H9 (cell line): ENCODE measurements at regions not wholly inside any gene's neighbourhood (a gene's known extent, or its start where the extent isn't known, plus 50 kb on each side); places are given as distances from the start of the nearest gene placed in this dataset.

Source experiments
- DNase-seq: peaks from one replicate; pipeline ENCODE4 v3.0.0-alpha.2; 2017
- H2AFZ ChIP-seq: one replicate; pipeline ENCODE4 v1.6.1; 2013; ENCODE audit warnings: mild to moderate bottlenecking, low read length, control low read depth, moderate library complexity
- H2AK5ac ChIP-seq: 2 replicates; pipeline ENCODE4 v1.6.1; 2013; ENCODE audit warnings: low read length, control low read depth, mixed read lengths; ENCODE audit not compliant: insufficient read length
- H2BK120ac ChIP-seq: one replicate; pipeline ENCODE4 v1.6.1; 2013; ENCODE audit warnings: low read depth, mild to moderate bottlenecking, low read length, control low read depth, inconsistent platforms; ENCODE audit not compliant: poor library complexity, severe bottlenecking
- H2BK12ac ChIP-seq: 2 replicates; pipeline ENCODE4 v1.6.1; 2013; ENCODE audit warnings: low read length, control low read depth, mixed read lengths, low read depth; ENCODE audit not compliant: insufficient read length
- H2BK15ac ChIP-seq: 2 replicates; pipeline ENCODE4 v1.6.1; 2013; ENCODE audit warnings: low read depth, low read length, control low read depth
- H2BK20ac ChIP-seq: one replicate; pipeline ENCODE4 v1.6.1; 2013; ENCODE audit warnings: low read depth, mild to moderate bottlenecking, low read length, control low read depth, inconsistent platforms; ENCODE audit not compliant: poor library complexity, severe bottlenecking
- H2BK5ac ChIP-seq: 2 replicates; pipeline ENCODE4 v1.6.1; 2013; ENCODE audit warnings: low read length, control low read depth, mixed read lengths; ENCODE audit not compliant: insufficient read length
- H3K14ac ChIP-seq: 2 replicates; pipeline ENCODE4 v1.6.1; 2013; ENCODE audit warnings: low read length, control low read depth; ENCODE audit not compliant: insufficient read depth
- H3K18ac ChIP-seq: 2 replicates; pipeline ENCODE4 v1.6.1; 2013; ENCODE audit warnings: low read depth, mild to moderate bottlenecking, mixed read lengths, low read length, control low read depth; ENCODE audit not compliant: insufficient read length
- H3K23ac ChIP-seq: 2 replicates; pipeline ENCODE4 v1.6.1; 2013; ENCODE audit warnings: low read length, control low read depth, mixed read lengths, low read depth; ENCODE audit not compliant: insufficient read length
- H3K23me2 ChIP-seq: 2 replicates; pipeline ENCODE4 v1.6.1; 2013; ENCODE audit warnings: low read depth, mild to moderate bottlenecking, mixed read lengths, low read length, control low read depth; ENCODE audit not compliant: insufficient read length, poor library complexity, severe bottlenecking
- H3K27ac ChIP-seq: 2 replicates; pipeline ENCODE4 v1.5.1; 2013; ENCODE audit warnings: low read length, control low read depth, mixed read lengths, low read depth; ENCODE audit not compliant: insufficient read length
- H3K27me3 ChIP-seq: 2 replicates; pipeline ENCODE4 v1.6.1; 2013; ENCODE audit warnings: low read length, control low read depth, inconsistent platforms; ENCODE audit not compliant: insufficient read depth
- H3K4ac ChIP-seq: 2 replicates; pipeline ENCODE4 v1.6.1; 2013; ENCODE audit warnings: low read depth, mild to moderate bottlenecking, control low read depth, inconsistent platforms, low read length, moderate library complexity
- H3K4me1 ChIP-seq: 2 replicates; pipeline ENCODE4 v1.6.1; 2013; ENCODE audit warnings: low read length, control low read depth, inconsistent platforms; ENCODE audit not compliant: insufficient read depth
- H3K4me2 ChIP-seq: 2 replicates; pipeline ENCODE4 v1.6.1; 2013; ENCODE audit warnings: low read length, control low read depth, mixed read lengths; ENCODE audit not compliant: insufficient read length, insufficient read depth
- H3K56ac ChIP-seq: 2 replicates; pipeline ENCODE4 v1.6.1; 2013; ENCODE audit warnings: low read depth, mild to moderate bottlenecking, mixed read lengths, low read length, control low read depth; ENCODE audit not compliant: insufficient read length
- H3K79me1 ChIP-seq: 2 replicates; pipeline ENCODE4 v1.6.1; 2013; ENCODE audit warnings: low read depth, mild to moderate bottlenecking, moderate library complexity, low read length, control low read depth, inconsistent platforms; ENCODE audit not compliant: insufficient read depth, poor library complexity, severe bottlenecking
- H3K79me2 ChIP-seq: 2 replicates; pipeline ENCODE4 v1.6.1; 2013; ENCODE audit warnings: low read length, control low read depth, inconsistent platforms; ENCODE audit not compliant: insufficient read depth
- H3K9ac ChIP-seq: 2 replicates; pipeline ENCODE4 v1.6.1; 2013; ENCODE audit warnings: low read length, control low read depth, mixed read lengths; ENCODE audit not compliant: insufficient read length; ENCODE audit errors: extremely low read depth
- H3K9me3 ChIP-seq: one replicate; pipeline ENCODE4 v1.6.1; 2013; ENCODE audit warnings: low read depth, low read length, inconsistent platforms; ENCODE audit not compliant: control insufficient read depth
- H3T11ph ChIP-seq: one replicate; pipeline ENCODE4 v1.6.1; 2013; ENCODE audit warnings: mild to moderate bottlenecking, low read length, control low read depth, inconsistent platforms
- H4K20me1 ChIP-seq: one replicate; pipeline ENCODE4 v1.6.1; 2013; ENCODE audit not compliant: control insufficient read depth, insufficient read length, insufficient read depth
- H4K5ac ChIP-seq: 2 replicates; pipeline ENCODE4 v1.6.1; 2013; ENCODE audit warnings: low read depth, mild to moderate bottlenecking, mixed read lengths, low read length, control low read depth; ENCODE audit not compliant: insufficient read length
- H4K8ac ChIP-seq: replicated peaks from 2 replicates; pipeline ENCODE4 v1.6.1; 2013; ENCODE audit warnings: low read length, control low read depth, mixed read lengths, low read depth; ENCODE audit not compliant: insufficient read length
- H4K91ac ChIP-seq: 2 replicates; pipeline ENCODE4 v1.6.1; 2013; ENCODE audit warnings: low read depth, mild to moderate bottlenecking, moderate library complexity, mixed read lengths, low read length, control low read depth; ENCODE audit not compliant: insufficient read length
- H3K27ac Mint-ChIP-seq, 3 experiments: 2 replicates in 2 of 3; 3 replicates in 1 of 3; pipeline ENCODE4 v1.8.0; 2020 to 2021; ENCODE audit warnings: mixed read lengths in 3 of 3, mild to moderate bottlenecking in 1 of 3, moderate library complexity in 1 of 3
- H3K27me3 Mint-ChIP-seq: 2 replicates; pipeline ENCODE4 v1.8.0; 2021; ENCODE audit warnings: low read depth, mild to moderate bottlenecking, moderate library complexity, mixed read lengths
- H3K36me3 Mint-ChIP-seq, 3 experiments: 2 replicates in 2 of 3; 3 replicates in 1 of 3; pipeline ENCODE4 v1.8.0; 2020 to 2021; ENCODE audit warnings: low read depth in 3 of 3, mixed read lengths in 3 of 3; ENCODE audit not compliant: insufficient read depth in 1 of 3
- H3K4me1 Mint-ChIP-seq, 2 experiments: 2 replicates each; pipeline ENCODE4 v1.8.0; 2020; ENCODE audit warnings: mixed read lengths in 2 of 2
- H3K4me3 Mint-ChIP-seq, 2 experiments: 2 replicates in 1 of 2; 3 replicates in 1 of 2; pipeline ENCODE4 v1.8.0; 2020 to 2021; ENCODE audit warnings: mild to moderate bottlenecking in 2 of 2, mixed read lengths in 2 of 2, moderate library complexity in 1 of 2
- H3K9me3 Mint-ChIP-seq, 2 experiments: 2 replicates in 1 of 2; 3 replicates in 1 of 2; pipeline ENCODE4 v1.8.0; 2020; ENCODE audit warnings: mild to moderate bottlenecking in 2 of 2, mixed read lengths in 2 of 2, moderate library complexity in 1 of 2
- WGBS: extraction: QIAGEN DNeasy Blood & Tissue Kit; methylation state at CpG from one replicate; pipeline ENCODE4 v1.1.7; 2013; ENCODE audit warnings: missing lambda C conversion rate, low lambda C conversion rate, mixed read lengths; ENCODE audit not compliant: insufficient read length; ENCODE audit errors: extremely low coverage; 5-methylcytosine and 5-hydroxymethylcytosine counted together
- TF ChIP-seq, protein P1 (sequence below): fragments of 200-600 bp; sonication (generic); conservative IDR thresholded peaks from 3 replicates; pipeline ENCODE4 v1.8.0; 2021; ENCODE audit warnings: antibody characterized with exemption, mild to moderate bottlenecking

DNA sequence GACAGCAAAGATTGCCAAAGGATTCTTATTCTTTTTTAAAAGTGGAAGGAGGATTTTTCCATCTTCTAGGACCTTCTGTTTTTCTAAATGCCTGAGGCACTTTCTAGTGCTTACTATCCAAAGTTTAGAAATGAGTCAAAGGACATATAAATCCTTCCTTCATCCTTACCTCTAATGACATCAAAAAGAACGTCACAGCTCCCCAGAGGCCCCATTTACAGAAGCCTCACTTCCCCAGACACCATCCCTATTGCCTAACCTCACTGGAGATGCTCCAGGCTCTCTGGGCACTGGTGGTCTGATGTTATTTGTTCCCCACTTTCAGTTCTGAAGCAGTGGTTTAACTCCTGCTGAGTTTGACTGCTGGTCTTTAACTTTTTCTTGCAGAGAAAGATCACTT, 504.3 kb downstream of the AGTPBP1 start:
- Histone ChIP-seq H3K27ac (no peak overlapping the region), H4K5ac (no peak overlapping the region), H3K4ac (no peak overlapping the region), H2BK12ac (no peak overlapping the region), H3K79me1 (no peaks in the 10 kb centered on the region), H3K18ac (no peak overlapping the region), H3K23me2 (no peaks in the 10 kb centered on the region), H2BK120ac (no peak overlapping the region), H3K4me2 (no peak overlapping the region), H3K9me3 (no peaks in the 10 kb centered on the region), H4K8ac (no peak overlapping the region), H3K56ac (no peak overlapping the region), H3K79me2 (no peaks in the 10 kb centered on the region), H3K23ac (no peak overlapping the region), H4K91ac (no peak overlapping the region), H3K27me3 (no peaks in the 10 kb centered on the region), H2BK20ac (no peak overlapping the region), H2BK15ac (no peak overlapping the region), H3K9ac (no peak overlapping the region), H2BK5ac (no peak overlapping the region), H2AK5ac (no peak overlapping the region), H4K20me1 (no peaks in the 10 kb centered on the region), H3K14ac (no peak overlapping the region), H3T11ph (no peak overlapping the region), H2AFZ (no peak overlapping the region), H3K4me1 (no peaks in the 10 kb centered on the region)
- Mint-ChIP-seq H3K9me3 (peaks cover 3 to 4% of the 10 kb centered on the region in 2 experiments; a peak in 2 of 5 replicates), H3K4me3 (no peak overlapping the region), H3K27me3 (no peaks in the 10 kb centered on the region), H3K36me3 (peaks cover 0 to 11% (median 1%) of the 10 kb centered on the region in 3 experiments; a peak in 2 of 7 replicates), H3K27ac (no peak overlapping the region), H3K4me1 (peaks cover 3 to 5% of the 10 kb centered on the region in 2 experiments)
- DNase-seq: no peak
- TF ChIP-seq, protein P1, sequence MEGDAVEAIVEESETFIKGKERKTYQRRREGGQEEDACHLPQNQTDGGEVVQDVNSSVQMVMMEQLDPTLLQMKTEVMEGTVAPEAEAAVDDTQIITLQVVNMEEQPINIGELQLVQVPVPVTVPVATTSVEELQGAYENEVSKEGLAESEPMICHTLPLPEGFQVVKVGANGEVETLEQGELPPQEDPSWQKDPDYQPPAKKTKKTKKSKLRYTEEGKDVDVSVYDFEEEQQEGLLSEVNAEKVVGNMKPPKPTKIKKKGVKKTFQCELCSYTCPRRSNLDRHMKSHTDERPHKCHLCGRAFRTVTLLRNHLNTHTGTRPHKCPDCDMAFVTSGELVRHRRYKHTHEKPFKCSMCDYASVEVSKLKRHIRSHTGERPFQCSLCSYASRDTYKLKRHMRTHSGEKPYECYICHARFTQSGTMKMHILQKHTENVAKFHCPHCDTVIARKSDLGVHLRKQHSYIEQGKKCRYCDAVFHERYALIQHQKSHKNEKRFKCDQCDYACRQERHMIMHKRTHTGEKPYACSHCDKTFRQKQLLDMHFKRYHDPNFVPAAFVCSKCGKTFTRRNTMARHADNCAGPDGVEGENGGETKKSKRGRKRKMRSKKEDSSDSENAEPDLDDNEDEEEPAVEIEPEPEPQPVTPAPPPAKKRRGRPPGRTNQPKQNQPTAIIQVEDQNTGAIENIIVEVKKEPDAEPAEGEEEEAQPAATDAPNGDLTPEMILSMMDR: no peak
- no CpG with 5 or more reads among the region's 1 CpG for whole genome bisulfite sequencing
